K562 (cell line): ENCODE measurements at regions not wholly inside any gene's neighbourhood (a gene's known extent, or its start where the extent isn't known, plus 50 kb on each side); places are given as distances from the start of the nearest gene placed in this dataset.

Experiments
- CLOCK ChIP-seq: fragments of 250-450 bp; sonication (Bioruptor Pico); IDR thresholded peaks from 2 replicates; pipeline ENCODE4 v1.4.0; 2020; ENCODE audit warnings: mild to moderate bottlenecking, moderate library complexity, borderline replicate concordance
- CREB1 ChIP-seq, 2 experiments: sonication (generic) in 1 of 2; formaldehyde crosslinking in 1 of 2; IDR thresholded peaks; 2 replicates each; pipeline versions ENCODE4 v1.6.1 to v1.8.0; 2012 to 2022; ENCODE audit warnings: inconsistent platforms in 1 of 2, mild to moderate bottlenecking in 1 of 2, missing genetic modification reagents in 1 of 2, moderate library complexity in 1 of 2
- FOSL1 ChIP-seq: fragments of 200-800 bp; sonication (Bioruptor generic); conservative IDR thresholded peaks from 2 replicates; pipeline ENCODE4 v1.6.1; 2016; ENCODE audit warnings: missing genetic modification characterization, missing compliant biosample characterization
- GTF2F1 ChIP-seq: IDR thresholded peaks from 2 replicates; pipeline ENCODE4 v1.6.1; 2011; ENCODE audit warnings: low read depth, low read length, improper control_type of control experiment
- HCFC1 ChIP-seq: IDR thresholded peaks from 2 replicates; pipeline ENCODE4 v1.6.1; 2012; ENCODE audit warnings: low read depth, low read length, improper control_type of control experiment
- HMGXB4 ChIP-seq: sonication (generic); formaldehyde crosslinking; IDR thresholded peaks from 2 replicates; pipeline ENCODE4 v1.8.1; 2023; ENCODE audit warnings: mild to moderate bottlenecking, missing genetic modification reagents
- NCOA1 ChIP-seq: fragments of 450-650 bp; IDR thresholded peaks from 2 replicates; pipeline ENCODE4 v1.6.1; 2016; ENCODE audit warnings: low read depth
- POLR2A ChIP-seq: fragments of 450-650 bp; conservative IDR thresholded peaks from 2 replicates; pipeline ENCODE4 v1.6.1; 2016
- POLR2AphosphoS5 ChIP-seq: IDR thresholded peaks from 2 replicates; pipeline ENCODE4 v1.6.1; 2011; ENCODE audit warnings: mild to moderate bottlenecking, low read depth, low read length, moderate library complexity; ENCODE audit not compliant: control insufficient read depth, insufficient read depth
- TGIF2 ChIP-seq: sonication (generic); formaldehyde crosslinking; IDR thresholded peaks from 2 replicates; pipeline ENCODE4 v1.8.1; 2022; ENCODE audit warnings: mild to moderate bottlenecking, missing genetic modification reagents, moderate library complexity
- ZKSCAN1 ChIP-seq: fragments of 150-350 bp; IDR thresholded peaks from 2 replicates; pipeline ENCODE4 v1.6.1; 2016; ENCODE audit warnings: low read depth, low read length
- ZNF274 ChIP-seq: IDR thresholded peaks from 2 replicates; pipeline ENCODE4 v1.6.1; 2011; ENCODE audit warnings: low read depth, mild to moderate bottlenecking, low read length, moderate library complexity, borderline replicate concordance
- ZNF79 ChIP-seq: fragments of 250-450 bp; sonication (Bioruptor Pico); IDR thresholded peaks from 2 replicates; pipeline ENCODE4 v1.4.0; 2020; ENCODE audit warnings: low read depth, mild to moderate bottlenecking, moderate library complexity

- TF ChIP-seq HCFC1 (no peak), ZNF274 (no peak), POLR2A (no peak), CLOCK (CRISPR knock-in tag) (no peak), GTF2F1 (no peak), FOSL1 (tag) (no peak), CREB1 (IDR thresholded peaks at IDR 0.05) (no peak), CREB1 (CRISPR knock-in tag; IDR thresholded peaks at IDR 0.05) (no peak), HMGXB4 (CRISPR knock-in tag) (no peak), POLR2AphosphoS5 (no peak), NCOA1 (no peak), ZNF79 (no peak), ZKSCAN1 (no peak), TGIF2 (CRISPR knock-in tag) (no peak)
Observed at GRCh38 chr15:62900071-62900802, 142.3 kb upstream of the TPM1 start.
